ENCODE measurements at regions not wholly inside any gene's neighbourhood (a gene's known extent, or its start where the extent isn't known, plus 50 kb on each side); places are given as distances from the start of the nearest gene placed in this dataset.
A peak's percentile ranks its signal among the peaks of the same experiment; 100 is the strongest.
"Not testable (repeated sequence)": the region's sequence is repeated elsewhere in the genome, so short reads cannot be mapped to it uniquely, and the experiment has no call there.

- DNase-seq (ENCODE audit: low spot score), result no peak
Measured at GRCh38 chr18:68233018-68233417, 481.9 kb downstream of the TMX3 start.

DNA sequence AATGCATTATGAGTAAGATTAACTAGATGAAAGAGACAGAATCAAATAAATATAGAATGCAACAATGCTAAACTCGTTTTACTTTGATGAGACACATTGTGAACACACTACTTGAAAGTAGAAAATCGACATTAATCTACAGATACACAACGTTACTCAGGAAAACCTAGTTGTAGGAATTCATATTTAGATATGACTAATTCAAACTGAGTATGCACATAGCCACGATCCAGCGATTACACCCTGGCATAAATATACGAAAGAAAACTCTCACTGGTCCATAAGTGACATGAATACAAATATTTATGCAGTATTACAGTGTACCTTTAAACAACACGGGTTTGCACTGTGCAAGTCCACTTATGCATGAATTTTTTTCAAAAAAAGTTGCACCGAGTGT lies 485.6 kb downstream of the TMX3 start:
- no peak for DNase-seq (ENCODE audit: low spot score)

DNA sequence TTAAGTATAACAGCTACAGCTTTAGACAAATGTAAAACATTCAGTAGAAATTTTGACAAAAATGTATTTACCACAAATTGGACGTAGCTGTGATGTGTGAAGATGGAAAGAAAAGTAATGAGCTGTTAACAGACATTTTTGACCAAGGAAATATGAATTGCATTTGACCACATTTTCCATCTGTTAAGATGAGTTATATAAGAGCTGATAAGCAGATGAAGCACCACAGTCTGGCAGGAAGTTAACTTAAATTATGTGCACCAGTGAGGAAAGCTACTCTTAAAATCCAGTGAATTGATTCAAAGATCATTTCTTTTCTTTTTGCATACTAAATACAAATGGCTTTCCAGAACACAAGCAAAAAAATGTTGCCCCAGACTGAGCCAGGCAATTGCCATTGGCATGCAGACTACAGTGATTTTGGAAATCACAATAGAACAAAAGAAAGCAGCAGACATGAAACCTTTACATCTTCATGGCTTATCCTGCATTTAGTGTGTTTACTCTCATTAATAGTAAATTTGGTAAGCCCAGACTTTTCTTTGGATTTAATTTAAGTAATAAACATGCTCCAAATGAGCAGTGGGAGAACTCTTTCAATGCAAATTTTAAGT lies 493.7 kb downstream of the TMX3 start:
- DNase-seq (ENCODE audit: low spot score), result no peak

DNA sequence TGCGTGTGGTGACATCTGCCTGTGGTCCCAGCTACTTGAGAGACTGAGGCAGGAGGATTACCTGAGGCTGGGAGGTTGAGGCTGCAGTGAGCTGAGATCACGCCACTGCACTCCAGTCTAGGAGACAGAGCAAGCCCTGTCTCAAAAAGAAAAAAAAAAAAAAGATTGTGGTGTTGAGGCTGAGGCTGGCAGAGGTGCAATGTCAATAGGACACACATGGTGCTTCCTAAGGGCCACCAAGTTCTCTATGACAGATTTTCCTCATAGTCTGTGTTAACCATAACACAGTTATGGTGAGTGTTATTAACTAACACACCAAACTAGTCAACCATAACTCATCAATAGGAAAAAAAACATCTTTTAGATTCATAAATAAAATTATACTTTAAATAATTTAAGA lies 494.4 kb downstream of the TMX3 start:
- no peak for DNase-seq (ENCODE audit: low spot score)

DNA sequence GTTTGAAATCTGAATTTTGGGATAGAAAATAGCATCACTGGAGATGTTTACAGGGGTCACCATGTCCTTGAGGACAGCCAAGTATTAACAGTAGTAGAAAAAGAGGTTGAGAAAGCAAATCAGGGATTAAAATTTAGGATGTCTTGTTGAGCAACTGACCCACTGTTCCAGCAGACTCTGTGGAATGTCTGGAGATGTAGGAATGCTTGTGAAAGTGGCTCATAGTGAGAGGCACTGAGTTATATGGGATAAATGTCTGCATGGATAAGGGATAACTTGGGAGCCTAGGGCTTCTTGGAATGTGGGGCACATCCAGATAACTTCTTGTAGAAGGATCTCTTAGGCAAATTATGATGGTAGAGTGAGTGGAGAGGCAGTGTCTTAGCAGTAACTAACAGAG lies 495.0 kb downstream of the TMX3 start:
- DNase-seq (ENCODE audit: low spot score), result no peak

GRCh38 chr18:68219274-68219673 lies 495.6 kb downstream of the TMX3 start:
- DNase-seq (ENCODE audit: low spot score), result no peak

DNA sequence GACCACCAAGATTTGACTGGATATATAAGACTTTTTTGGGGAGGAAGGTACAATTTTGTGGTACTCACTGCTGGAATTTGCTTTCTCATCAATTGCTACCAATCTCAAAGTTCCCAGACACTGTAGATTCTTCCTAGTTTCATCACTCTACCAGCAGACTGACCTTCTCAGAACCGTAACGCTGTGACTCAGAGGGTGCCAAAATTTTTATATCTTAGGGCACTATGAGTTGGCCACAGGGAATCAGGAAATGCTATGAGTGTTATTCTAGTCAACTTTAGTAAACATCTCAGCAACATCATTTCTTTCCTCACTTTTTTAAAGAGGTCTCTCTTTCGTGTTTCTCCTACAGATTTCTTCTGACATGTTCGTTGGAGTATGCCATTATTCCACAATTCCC lies 499.0 kb downstream of the TMX3 start:
- DNase-seq (ENCODE audit: low spot score), result no peak

DNA sequence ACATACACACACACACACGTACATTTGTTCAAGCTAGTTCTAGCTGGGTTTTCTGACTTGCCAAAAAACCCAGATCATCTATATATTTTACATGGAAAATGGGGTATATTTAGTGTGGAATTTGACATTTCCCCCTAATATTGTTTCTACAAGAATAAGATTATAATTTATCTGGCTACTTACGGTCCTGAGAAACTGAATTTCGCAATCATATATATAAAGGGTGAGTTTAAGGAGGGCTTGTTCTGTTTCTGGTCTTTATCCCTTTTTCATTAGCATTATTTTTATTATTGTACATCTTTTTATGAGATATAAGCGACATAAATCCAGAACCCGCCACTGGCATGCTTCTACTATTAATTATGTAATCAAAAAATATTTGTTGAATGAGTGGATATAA lies 528.9 kb downstream of the TMX3 start:
- no peak for DNase-seq (ENCODE audit: low spot score)

- no peak for DNase-seq (ENCODE audit: low spot score)
Measured at GRCh38 chr18:68181956-68182355, 533.0 kb downstream of the TMX3 start.

GRCh38 chr18:68179811-68180210 lies 535.1 kb downstream of the TMX3 start:
- no peak for DNase-seq (ENCODE audit: low spot score)

DNA sequence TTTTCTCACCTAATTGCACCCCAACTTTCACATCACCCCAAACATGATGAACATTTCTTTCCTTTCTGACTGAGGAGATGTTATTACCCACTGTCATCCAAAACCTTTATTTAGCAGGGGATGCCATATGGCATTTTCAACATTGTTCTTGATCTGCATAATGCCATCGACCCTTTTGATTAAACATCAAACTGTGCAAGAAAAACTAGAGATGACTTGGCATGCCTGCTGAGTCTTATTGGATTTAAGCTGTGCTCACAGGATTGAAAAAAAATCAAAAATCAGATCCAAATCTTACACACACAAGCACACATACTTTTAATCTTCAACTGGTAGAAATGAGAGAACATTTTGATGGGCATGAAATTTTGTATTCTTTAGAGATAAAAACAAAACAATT lies 536.0 kb downstream of the TMX3 start:
- no peak for DNase-seq (ENCODE audit: low spot score)

DNA sequence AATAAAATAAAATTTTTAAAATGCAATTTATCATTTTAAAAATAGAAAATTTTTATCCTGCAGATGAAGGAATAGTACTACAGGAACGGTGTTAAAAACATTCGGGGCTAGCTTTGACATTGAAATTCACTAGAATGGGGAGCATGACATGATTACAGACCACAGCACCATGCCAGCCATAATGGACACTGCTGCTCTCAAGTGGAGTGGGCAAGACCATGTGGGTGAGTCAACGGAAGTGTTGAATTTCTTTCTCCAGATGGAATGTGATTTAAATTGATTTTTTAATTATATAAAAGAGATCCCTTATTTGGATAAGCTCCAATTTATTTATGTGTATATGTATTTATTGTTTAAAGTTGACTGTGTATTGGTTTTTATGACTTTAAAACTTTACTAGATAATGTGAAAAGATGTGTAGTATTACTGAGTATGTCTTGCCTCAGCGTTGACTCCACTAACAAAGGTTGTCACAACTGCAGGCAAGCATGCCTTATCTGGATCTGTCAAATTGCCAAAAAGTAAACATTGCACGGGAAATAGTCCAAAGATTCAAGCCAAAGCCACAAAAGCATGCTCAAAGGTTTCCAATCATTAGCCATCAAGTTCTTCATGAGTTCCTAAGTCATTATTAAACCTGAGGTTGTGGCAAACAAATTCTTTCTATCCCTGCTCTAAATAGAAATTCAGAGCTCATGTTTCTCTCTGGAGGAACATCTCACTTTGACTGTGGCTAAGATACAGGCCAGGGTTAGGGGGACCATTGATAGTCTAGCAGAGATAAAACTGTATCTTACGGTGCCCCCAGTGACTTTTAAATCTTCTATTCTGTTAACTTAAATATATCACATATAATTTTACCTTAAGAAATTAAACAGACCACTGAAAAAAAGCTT lies 536.9 kb downstream of the TMX3 start:
- DNase-seq (ENCODE audit: low spot score), result peak; percentile 63

- no peak for DNase-seq (ENCODE audit: low spot score)
Measured at GRCh38 chr18:68176901-68177300, 538.0 kb downstream of the TMX3 start.

DNA sequence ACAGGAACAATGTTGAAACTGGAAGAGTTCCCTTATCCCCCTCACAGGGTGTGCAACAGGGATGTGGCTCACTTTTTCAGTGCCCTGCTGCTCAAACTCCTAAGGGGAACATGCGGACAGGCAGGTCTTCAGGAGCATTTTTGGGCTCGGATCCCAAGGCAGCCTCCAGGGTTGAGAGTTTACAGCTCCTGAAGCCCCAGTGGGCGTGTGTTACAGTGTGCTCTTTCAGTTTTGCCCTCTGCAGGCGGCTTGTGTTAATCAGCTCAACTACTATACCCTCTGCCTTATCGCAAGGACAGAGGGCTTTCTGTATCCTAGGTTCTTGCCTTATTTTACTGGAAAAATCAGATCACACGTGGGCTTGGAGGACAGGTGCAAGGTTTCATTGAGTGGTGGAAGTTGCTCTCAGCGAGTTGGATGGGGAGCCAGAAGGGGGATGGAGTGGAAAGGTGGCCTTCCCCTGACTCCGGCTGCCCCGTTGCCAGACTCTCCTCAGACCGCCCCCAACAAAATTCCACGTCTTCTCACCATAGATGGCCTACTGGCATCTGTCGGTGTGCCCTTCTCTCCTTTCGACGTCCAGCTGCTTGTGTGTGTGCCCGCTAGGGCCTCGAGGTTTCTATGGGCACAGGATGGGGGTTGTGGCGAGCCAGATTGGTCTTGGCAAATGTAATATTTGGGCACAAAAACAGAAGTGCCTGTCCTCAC lies 541.9 kb downstream of the TMX3 start:
- no peak for DNase-seq (ENCODE audit: low spot score)

DNA sequence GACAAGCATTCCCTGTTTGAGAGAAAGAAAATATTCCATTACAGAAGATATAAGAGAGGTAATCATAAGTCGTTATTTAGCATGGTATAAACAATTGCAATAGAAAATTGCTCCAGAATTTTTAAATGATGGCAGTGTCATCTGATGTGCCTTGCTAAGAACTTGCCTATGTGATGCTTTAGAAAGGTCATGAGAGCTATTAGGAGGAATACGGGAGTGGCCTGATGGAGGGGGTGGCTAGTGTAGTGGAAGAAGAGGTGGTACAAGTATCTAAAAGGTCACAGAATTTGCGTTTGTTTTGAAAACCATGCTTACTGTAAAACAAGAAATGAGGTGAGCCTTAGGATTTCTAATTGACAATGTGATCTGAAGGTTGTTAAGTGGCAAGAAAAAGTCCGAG lies 550.0 kb downstream of the TMX3 start:
- no peak for DNase-seq (ENCODE audit: low spot score)

GRCh38 chr18:68153821-68154220 lies 561.1 kb downstream of the TMX3 start:
- not testable (repeated sequence) for DNase-seq (ENCODE audit: low spot score)

DNA sequence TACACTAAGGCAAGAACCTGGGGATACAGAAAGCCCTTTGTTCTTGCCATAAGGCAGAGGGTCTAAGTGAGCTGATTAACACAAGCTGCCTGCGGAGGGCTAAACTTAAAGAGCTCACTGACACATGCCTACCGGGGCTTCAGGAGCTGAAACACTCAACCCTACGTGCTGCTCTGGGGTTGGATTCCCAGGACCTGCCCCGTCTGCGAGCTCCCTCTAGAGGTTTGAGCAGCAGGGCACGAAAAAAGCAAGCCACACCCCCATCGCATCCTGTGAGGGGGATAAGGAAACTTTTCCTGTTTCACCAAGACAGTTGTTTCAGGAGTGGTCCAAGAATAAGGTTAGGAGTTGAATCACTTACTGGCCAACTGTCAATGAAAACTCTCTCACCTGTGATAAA lies 562.1 kb downstream of the TMX3 start:
- no peak for DNase-seq (ENCODE audit: low spot score)

DNA sequence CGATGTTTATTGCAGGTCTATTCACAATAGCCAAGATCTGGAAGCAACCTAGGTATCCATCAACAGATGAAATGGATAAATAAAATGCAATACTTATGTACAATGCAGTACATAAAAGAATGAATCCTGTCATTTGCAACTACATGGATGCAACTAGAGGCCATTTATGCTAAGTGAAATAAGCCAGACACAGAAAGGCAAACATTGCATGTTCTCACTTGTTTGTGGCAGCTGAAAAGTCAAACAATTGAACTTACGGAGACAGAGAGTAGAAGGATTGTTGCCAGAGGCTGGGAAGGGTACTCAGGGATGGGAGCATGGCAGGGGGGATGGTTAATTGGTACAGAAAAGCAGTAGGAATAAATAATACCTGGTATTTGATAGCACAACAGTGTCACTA lies 563.9 kb downstream of the TMX3 start:
- no peak for DNase-seq (ENCODE audit: low spot score)

DNA sequence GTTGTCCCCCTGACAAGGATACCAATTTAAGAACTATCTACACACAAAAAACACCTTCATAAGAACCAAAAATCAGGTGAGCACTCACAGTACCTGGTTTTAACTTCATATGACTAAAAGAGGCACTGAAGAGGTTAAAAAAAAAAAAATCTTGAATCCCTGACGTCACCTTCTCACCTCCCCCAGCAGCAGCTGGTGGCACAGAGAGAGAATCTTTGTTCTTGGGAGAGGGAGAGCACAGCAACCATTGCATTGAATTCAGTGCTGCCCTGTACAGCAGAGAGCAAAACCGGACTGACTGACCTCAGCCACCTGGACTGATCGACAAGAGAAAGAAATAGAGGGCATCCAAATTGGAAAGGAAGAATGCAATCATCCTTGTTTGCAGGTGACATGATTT lies 566.0 kb downstream of the TMX3 start:
- no peak for DNase-seq (ENCODE audit: low spot score)

GRCh38 chr18:68147728-68148127 lies 567.2 kb downstream of the TMX3 start:
- no peak for DNase-seq (ENCODE audit: low spot score)

GRCh38 chr18:68121826-68122225 lies 593.1 kb downstream of the TMX3 start:
- no peak for DNase-seq (ENCODE audit: low spot score)

DNA sequence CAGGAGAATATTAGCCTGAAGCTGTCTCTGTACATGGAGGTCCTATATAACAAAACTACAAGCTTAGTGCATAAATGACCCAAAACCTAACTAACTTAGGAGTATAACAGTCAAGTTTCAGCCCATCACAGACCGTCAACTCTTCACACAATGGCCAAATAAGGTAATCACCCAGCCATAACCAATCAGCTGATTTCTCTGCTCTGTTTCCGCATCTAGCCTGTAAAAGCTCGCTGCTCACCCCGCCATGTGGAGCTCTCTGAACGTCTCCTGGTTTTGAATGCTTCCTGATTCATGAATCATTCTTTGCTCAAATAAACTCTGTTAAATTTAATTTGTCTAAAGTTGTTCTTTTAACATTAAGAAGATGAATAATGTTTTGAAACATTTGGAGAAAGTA lies 593.6 kb downstream of the TMX3 start:
- no peak for DNase-seq (ENCODE audit: low spot score)

GRCh38 chr18:68114989-68115388 lies 598.5 kb upstream of the DSEL start:
- no peak for DNase-seq (ENCODE audit: low spot score)

Data from ureter (tissue), 1 donor.